A549 (cell line): ENCODE measurements at regions not wholly inside any gene's neighbourhood (a gene's known extent, or its start where the extent isn't known, plus 50 kb on each side); places are given as distances from the start of the nearest gene placed in this dataset.
"Not testable (repeated sequence)": the region's sequence is repeated elsewhere in the genome, so short reads cannot be mapped to it uniquely, and the experiment has no call there.

Source experiments
- HMGXB4 ChIP-seq: fragments of 250-450 bp; sonication (Bioruptor Pico); IDR thresholded peaks from 2 replicates; pipeline ENCODE4 v1.5.0; 2021; ENCODE audit warnings: mild to moderate bottlenecking, moderate library complexity, borderline replicate concordance
- JUN ChIP-seq, 2 experiments: fragments of >200 bp; sonication (Bioruptor Twin); formaldehyde crosslinking; IDR thresholded peaks; 2 replicates in 1 of 2; 3 replicates in 1 of 2; pipeline ENCODE4 v1.6.1; 2016 to 2017
- MYC ChIP-seq: IDR thresholded peaks from 2 replicates; pipeline ENCODE4 v1.6.1; 2012; ENCODE audit warnings: mild to moderate bottlenecking, inconsistent platforms, low read length, improper control_type of control experiment, borderline replicate concordance
- POLR2A ChIP-seq: IDR thresholded peaks from 2 replicates; pipeline ENCODE4 v1.6.1; 2012; ENCODE audit warnings: mild to moderate bottlenecking, low read length
- RAD21 ChIP-seq, 2 experiments: fragments of >200 bp in 1 of 2; sonication (Bioruptor Twin) in 1 of 2; formaldehyde crosslinking in 1 of 2; IDR thresholded peaks in 1 of 2; conservative IDR thresholded peaks in 1 of 2; 2 replicates in 1 of 2; 3 replicates in 1 of 2; pipeline ENCODE4 v1.6.1; 2012 to 2018; ENCODE audit warnings: inconsistent platforms in 1 of 2
- RCOR1 ChIP-seq: fragments of 150-350 bp; IDR thresholded peaks from 2 replicates; pipeline ENCODE4 v1.6.1; 2014; ENCODE audit warnings: antibody characterized with exemption, low read length, low read depth
- RFX5 ChIP-seq: fragments of 450-650 bp; IDR thresholded peaks from 2 replicates; pipeline ENCODE4 v1.7.1; 2014; ENCODE audit warnings: antibody characterized with exemption, mild to moderate bottlenecking, moderate library complexity
- TP53 ChIP-seq: fragments of 250-450 bp; sonication (Bioruptor Pico); IDR thresholded peaks from 2 replicates; pipeline ENCODE4 v1.5.0; 2021; ENCODE audit warnings: mild to moderate bottlenecking, moderate library complexity
- TF ChIP-seq, protein P1 (sequence below): fragments of >200 bp; sonication (Bioruptor Twin); formaldehyde crosslinking; IDR thresholded peaks from 3 replicates; pipeline ENCODE4 v1.5.1; 2016

DNA sequence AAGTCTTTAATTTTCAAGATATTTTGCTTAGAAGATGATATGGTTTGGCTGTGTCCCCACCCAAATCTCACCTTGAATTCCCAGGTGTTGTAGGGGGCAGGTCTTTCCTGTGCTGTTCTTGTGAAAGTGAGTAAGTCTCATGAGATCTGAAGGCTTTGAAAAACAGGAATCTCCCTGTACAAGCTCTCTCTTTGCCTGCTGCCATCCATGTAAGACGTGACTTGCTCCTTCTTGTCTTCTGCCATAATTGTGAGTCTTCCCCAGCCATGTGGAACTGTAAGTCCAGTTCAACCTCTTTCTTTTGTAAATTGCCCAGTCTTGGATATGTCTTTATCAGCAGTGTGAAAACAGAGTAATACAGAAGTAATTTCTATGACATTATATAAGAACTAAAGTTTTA, 1255.2 kb upstream of the LRRTM3 start:
- TF ChIP-seq, protein P1, sequence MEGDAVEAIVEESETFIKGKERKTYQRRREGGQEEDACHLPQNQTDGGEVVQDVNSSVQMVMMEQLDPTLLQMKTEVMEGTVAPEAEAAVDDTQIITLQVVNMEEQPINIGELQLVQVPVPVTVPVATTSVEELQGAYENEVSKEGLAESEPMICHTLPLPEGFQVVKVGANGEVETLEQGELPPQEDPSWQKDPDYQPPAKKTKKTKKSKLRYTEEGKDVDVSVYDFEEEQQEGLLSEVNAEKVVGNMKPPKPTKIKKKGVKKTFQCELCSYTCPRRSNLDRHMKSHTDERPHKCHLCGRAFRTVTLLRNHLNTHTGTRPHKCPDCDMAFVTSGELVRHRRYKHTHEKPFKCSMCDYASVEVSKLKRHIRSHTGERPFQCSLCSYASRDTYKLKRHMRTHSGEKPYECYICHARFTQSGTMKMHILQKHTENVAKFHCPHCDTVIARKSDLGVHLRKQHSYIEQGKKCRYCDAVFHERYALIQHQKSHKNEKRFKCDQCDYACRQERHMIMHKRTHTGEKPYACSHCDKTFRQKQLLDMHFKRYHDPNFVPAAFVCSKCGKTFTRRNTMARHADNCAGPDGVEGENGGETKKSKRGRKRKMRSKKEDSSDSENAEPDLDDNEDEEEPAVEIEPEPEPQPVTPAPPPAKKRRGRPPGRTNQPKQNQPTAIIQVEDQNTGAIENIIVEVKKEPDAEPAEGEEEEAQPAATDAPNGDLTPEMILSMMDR: not testable (repeated sequence)
- not testable (repeated sequence) for TF ChIP-seq POLR2A; RCOR1; MYC; JUN (IDR thresholded peaks at IDR 0.05); RAD21 (conservative IDR thresholded peaks at IDR 0.05 in 1 of 2, IDR thresholded peaks at IDR 0.05 in 1 of 2); RFX5; TP53 (CRISPR knock-in tag); HMGXB4 (CRISPR knock-in tag)
